ENCODE measurements at regions not wholly inside any gene's neighbourhood (a gene's known extent, or its start where the extent isn't known, plus 50 kb on each side); places are given as distances from the start of the nearest gene placed in this dataset.

DNA sequence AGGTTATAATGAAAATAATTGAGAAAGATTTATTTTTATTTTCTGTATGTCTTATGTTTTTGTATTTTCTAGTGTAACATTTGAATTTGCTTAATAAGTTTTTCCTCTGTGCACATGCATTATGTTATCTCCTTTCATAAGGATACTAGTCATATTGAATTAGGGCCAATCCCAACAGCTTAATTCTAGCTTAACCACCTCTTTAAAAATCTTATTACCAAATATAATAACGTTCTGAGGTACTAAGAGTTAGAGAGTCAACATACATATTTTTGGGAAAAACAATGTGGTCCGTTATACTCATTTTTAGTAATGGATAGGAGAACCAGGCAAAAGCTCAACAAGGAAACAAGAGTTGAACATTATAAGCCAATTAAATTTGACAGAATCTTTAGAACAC is 845.6 kb upstream of the SEL1L start:
- no peak overlapping the region for H3K4me3 ChIP-seq (ENCODE audit: low read length)
- no peak for DNase-seq (ENCODE audit: low read depth)
- TF ChIP-seq, protein P1, sequence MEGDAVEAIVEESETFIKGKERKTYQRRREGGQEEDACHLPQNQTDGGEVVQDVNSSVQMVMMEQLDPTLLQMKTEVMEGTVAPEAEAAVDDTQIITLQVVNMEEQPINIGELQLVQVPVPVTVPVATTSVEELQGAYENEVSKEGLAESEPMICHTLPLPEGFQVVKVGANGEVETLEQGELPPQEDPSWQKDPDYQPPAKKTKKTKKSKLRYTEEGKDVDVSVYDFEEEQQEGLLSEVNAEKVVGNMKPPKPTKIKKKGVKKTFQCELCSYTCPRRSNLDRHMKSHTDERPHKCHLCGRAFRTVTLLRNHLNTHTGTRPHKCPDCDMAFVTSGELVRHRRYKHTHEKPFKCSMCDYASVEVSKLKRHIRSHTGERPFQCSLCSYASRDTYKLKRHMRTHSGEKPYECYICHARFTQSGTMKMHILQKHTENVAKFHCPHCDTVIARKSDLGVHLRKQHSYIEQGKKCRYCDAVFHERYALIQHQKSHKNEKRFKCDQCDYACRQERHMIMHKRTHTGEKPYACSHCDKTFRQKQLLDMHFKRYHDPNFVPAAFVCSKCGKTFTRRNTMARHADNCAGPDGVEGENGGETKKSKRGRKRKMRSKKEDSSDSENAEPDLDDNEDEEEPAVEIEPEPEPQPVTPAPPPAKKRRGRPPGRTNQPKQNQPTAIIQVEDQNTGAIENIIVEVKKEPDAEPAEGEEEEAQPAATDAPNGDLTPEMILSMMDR (IDR thresholded peaks at IDR 0.05; ENCODE audit: insufficient read depth, low read depth, low read length, missing control alignments), result no peak

DNA sequence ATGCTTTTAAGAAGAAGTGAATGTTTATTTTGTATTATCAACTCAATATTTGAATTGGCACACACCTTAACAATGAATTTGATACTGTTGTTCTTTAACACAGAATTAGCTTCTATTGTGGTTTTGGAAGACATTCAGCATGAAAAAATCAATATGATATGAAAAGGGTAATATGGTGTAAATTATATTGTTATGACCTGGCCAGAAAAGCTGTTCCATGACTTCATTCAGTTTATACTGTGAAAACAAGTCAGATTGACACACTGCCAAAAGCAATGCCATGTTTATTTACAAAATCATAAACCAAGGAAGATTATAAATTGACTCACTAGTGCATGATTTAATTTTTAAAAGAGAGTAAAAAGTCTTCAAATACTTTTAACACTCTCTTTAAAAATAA is 851.4 kb upstream of the SEL1L start:
- TF ChIP-seq, protein P1 (IDR thresholded peaks at IDR 0.05; ENCODE audit: insufficient read depth, low read depth, low read length, missing control alignments), result no peak
- DNase-seq (ENCODE audit: low read depth), result no peak
- no peak overlapping the region for H3K4me3 ChIP-seq (ENCODE audit: low read length)

DNA sequence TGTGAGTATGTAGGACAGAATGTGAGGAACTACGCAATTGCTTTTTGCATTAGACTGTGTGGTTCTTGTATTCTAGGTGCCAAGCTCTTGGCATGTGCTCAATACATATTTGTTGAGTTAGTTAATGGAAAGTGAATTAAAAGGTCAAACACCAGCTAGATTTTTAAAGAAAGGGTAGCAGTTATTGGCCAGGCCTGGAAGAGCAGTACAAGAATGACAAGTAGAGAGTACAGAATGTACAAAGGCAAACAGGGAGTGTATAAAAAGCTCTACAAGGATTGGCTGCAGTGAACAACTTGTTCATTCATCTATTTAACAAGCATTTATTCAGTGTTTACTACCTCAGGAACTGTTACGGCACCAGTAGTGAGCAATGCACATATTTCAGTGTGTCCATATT is 854.0 kb upstream of the SEL1L start:
- TF ChIP-seq, protein P1 (IDR thresholded peaks at IDR 0.05; ENCODE audit: insufficient read depth, low read depth, low read length, missing control alignments), result no peak
- no peak overlapping the region for H3K4me3 ChIP-seq (ENCODE audit: low read length)
- no peak for DNase-seq (ENCODE audit: low read depth)

DNA sequence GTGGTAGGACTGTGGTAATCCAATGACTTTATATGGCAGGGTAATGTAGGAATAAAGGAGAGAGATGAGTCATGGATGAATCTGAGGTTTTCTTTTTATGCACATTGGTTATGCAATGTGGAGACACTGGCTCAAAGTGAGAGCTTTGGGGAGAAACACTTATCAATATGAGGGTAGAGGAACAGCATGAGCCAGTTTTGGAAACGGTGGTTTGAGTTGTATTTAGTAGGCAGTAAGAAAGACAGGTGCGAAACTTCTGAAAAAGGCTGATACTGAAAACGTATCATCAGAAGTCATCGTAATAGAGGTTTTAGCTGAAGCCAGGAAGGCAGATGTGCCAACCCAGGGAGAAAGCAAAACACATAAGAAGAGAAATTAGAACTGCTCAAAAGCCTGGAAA is 854.8 kb upstream of the SEL1L start:
- DNase-seq (ENCODE audit: low read depth), result no peak
- no peak overlapping the region for H3K4me3 ChIP-seq (ENCODE audit: low read length)
- TF ChIP-seq, protein P1 (IDR thresholded peaks at IDR 0.05; ENCODE audit: insufficient read depth, low read depth, low read length, missing control alignments), result no peak

DNA sequence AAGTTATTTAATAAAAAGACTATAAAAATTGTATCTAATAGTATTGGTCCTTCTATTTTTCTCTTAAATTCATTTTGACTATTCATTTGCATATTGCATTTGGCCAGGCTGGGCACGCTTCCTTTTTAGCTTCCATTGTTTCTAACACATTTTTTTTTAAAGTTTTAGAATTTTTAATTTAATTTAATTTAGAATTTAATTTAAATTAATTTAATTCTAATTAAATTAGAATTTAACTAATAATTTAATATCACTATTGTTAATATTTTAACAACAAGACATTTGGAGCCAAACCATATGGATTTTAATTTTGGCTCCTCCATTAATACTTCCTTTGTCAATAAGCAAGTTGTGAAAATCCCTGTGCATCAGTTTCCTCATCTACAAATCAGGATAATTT is 856.9 kb upstream of the SEL1L start:
- no peak for DNase-seq (ENCODE audit: low read depth)
- H3K4me3 ChIP-seq (ENCODE audit: low read length), result no peak overlapping the region
- TF ChIP-seq, protein P1 (IDR thresholded peaks at IDR 0.05; ENCODE audit: insufficient read depth, low read depth, low read length, missing control alignments), result no peak

DNA sequence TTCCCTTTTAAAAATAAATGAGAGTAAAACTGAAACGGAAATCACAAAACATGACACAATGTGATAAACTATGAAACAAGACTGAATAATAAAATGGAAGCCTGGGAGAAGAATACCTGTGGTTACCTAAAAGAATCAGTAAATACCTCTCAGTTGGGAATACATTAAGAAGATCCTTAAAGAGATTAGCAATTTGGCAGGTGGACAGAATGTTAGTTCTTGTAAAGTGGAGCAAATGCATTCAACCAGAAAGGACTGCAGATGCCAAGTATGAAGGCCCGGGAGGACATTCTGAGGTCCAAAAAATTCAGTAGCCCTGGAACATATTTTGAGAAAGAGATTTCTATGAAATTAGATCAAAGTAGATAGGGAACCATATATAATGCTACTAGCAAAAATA is 861.3 kb upstream of the SEL1L start:
- no peak for DNase-seq (ENCODE audit: low read depth)
- H3K4me3 ChIP-seq (ENCODE audit: low read length), result no peak overlapping the region
- TF ChIP-seq, protein P1 (IDR thresholded peaks at IDR 0.05; ENCODE audit: insufficient read depth, low read depth, low read length, missing control alignments), result no peak

DNA sequence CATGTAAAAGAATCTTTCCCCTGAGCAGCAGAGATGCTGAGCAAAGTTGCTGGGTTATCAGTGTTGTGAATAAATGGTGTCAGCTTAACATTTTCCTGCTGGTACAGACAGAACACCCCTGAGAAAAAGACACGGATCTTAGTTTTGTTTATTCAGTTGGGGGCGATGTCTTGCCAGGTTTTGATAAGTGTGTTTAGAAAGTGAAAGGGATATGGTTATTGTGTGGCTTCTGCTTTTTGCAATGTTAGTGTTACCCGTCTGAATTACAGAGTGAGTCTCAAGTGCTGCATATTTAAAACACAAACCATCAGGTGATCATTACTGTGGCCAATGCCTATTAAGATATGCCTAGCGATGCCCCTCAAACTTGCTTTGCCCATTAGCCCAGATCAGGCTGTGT is 864.6 kb upstream of the SEL1L start:
- TF ChIP-seq, protein P1 (IDR thresholded peaks at IDR 0.05; ENCODE audit: insufficient read depth, low read depth, low read length, missing control alignments), result no peak
- no peak overlapping the region for H3K4me3 ChIP-seq (ENCODE audit: low read length)
- DNase-seq (ENCODE audit: low read depth), result no peak
